Trophoblast cell (in vitro differentiated cells and primary cell): ENCODE measurements at regions not wholly inside any gene's neighbourhood (a gene's known extent, or its start where the extent isn't known, plus 50 kb on each side); places are given as distances from the start of the nearest gene placed in this dataset.

Source experiments
- DNase-seq, 2 donors: peaks; one replicate each; pipeline ENCODE4 v3.0.0-alpha.2; 2016
- H2AFZ ChIP-seq: 2 replicates; pipeline ENCODE4 v1.6.1; 2013; ENCODE audit warnings: low read length, moderate library complexity, mild to moderate bottlenecking; ENCODE audit not compliant: insufficient read depth, poor library complexity
- H2AK5ac ChIP-seq: 2 replicates; pipeline ENCODE4 v1.6.1; 2013; ENCODE audit warnings: mild to moderate bottlenecking, low read length
- H2BK120ac ChIP-seq: 2 replicates; pipeline ENCODE4 v1.6.1; 2013; ENCODE audit warnings: low read length, mild to moderate bottlenecking, moderate library complexity; ENCODE audit not compliant: insufficient read depth, poor library complexity
- H2BK12ac ChIP-seq: 2 replicates; pipeline ENCODE4 v1.6.1; 2013; ENCODE audit warnings: mild to moderate bottlenecking, low read length, moderate library complexity
- H2BK5ac ChIP-seq: 2 replicates; pipeline ENCODE4 v1.6.1; 2013; ENCODE audit warnings: low read length, low read depth, moderate library complexity, mild to moderate bottlenecking; ENCODE audit not compliant: poor library complexity
- H3K14ac ChIP-seq: 2 replicates; pipeline ENCODE4 v1.6.1; 2013; ENCODE audit warnings: mild to moderate bottlenecking, low read length
- H3K18ac ChIP-seq: 2 replicates; pipeline ENCODE4 v1.6.1; 2013; ENCODE audit warnings: mild to moderate bottlenecking, low read length
- H3K23ac ChIP-seq: 2 replicates; pipeline ENCODE4 v1.6.1; 2013; ENCODE audit warnings: low read length
- H3K27ac ChIP-seq: 2 replicates; pipeline ENCODE4 v1.5.1; 2013; ENCODE audit warnings: low read depth, mild to moderate bottlenecking, inconsistent platforms, low read length, moderate library complexity
- H3K27me3 ChIP-seq: 2 replicates; pipeline ENCODE4 v1.6.1; 2013; ENCODE audit warnings: inconsistent platforms, mild to moderate bottlenecking, low read length, moderate library complexity; ENCODE audit not compliant: insufficient read depth
- H3K36me3 ChIP-seq, 2 experiments: 1 replicate in 1 of 2; 2 replicates in 1 of 2; pipeline ENCODE4 v1.6.1; 2013; ENCODE audit warnings: low read length in 2 of 2, mild to moderate bottlenecking in 2 of 2, moderate library complexity in 1 of 2; ENCODE audit not compliant: insufficient read depth in 2 of 2, control insufficient read depth in 1 of 2
- H3K4ac ChIP-seq: 2 replicates; pipeline ENCODE4 v1.6.1; 2013; ENCODE audit warnings: low read depth, mild to moderate bottlenecking, low read length, moderate library complexity
- H3K4me1 ChIP-seq, 2 experiments: 1 replicate in 1 of 2; 2 replicates in 1 of 2; pipeline ENCODE4 v1.6.1; 2013; ENCODE audit warnings: low read length in 2 of 2, mild to moderate bottlenecking in 2 of 2, moderate library complexity in 1 of 2; ENCODE audit not compliant: insufficient read depth in 2 of 2, control insufficient read depth in 1 of 2
- H3K4me2 ChIP-seq: 2 replicates; pipeline ENCODE4 v1.6.1; 2013; ENCODE audit warnings: inconsistent platforms, mild to moderate bottlenecking, low read length, moderate library complexity
- H3K4me3 ChIP-seq: 2 replicates; pipeline ENCODE4 v1.5.1; 2013; ENCODE audit warnings: mild to moderate bottlenecking, low read depth, low read length, inconsistent platforms
- H3K79me1 ChIP-seq: one replicate; pipeline ENCODE4 v1.6.1; 2013; ENCODE audit warnings: low read length
- H3K79me2 ChIP-seq: 2 replicates; pipeline ENCODE4 v1.6.1; 2013; ENCODE audit warnings: low read length, mild to moderate bottlenecking; ENCODE audit not compliant: control insufficient read depth, insufficient read depth, poor library complexity
- H3K9ac ChIP-seq: 2 replicates; pipeline ENCODE4 v1.6.1; 2013; ENCODE audit warnings: mild to moderate bottlenecking, low read length
- H3K9me3 ChIP-seq: 2 replicates; pipeline ENCODE4 v1.6.1; 2013; ENCODE audit warnings: low read depth, mild to moderate bottlenecking, control low read depth, inconsistent platforms, low read length; ENCODE audit not compliant: insufficient read depth
- H4K12ac ChIP-seq: 2 replicates; pipeline ENCODE4 v1.6.1; 2013; ENCODE audit warnings: low read depth, mild to moderate bottlenecking, low read length, moderate library complexity
- H4K8ac ChIP-seq: 2 replicates; pipeline ENCODE4 v1.6.1; 2013; ENCODE audit warnings: low read depth, mild to moderate bottlenecking, low read length, moderate library complexity
- H4K91ac ChIP-seq: one replicate; pipeline ENCODE4 v1.6.1; 2013; ENCODE audit warnings: low read depth, mild to moderate bottlenecking, low read length, moderate library complexity
- WGBS: extraction: QIAGEN DNeasy Blood & Tissue Kit; methylation state at CpG from one replicate; pipeline ENCODE4 v1.1.7; 2013; ENCODE audit warnings: missing lambda C conversion rate; ENCODE audit not compliant: insufficient read length, insufficient coverage; ENCODE audit errors: extremely low coverage; 5-methylcytosine and 5-hydroxymethylcytosine counted together

- Histone ChIP-seq H2AFZ (no peak overlapping the region), H2BK120ac (peak overlapping the region; percentile 85), H2AK5ac (no peak overlapping the region), H3K23ac (no peak overlapping the region), H3K9ac (no peak overlapping the region), H2BK5ac (peak overlapping the region; percentile 61), H3K4me1 (peaks cover 3 to 4% of the 10 kb centered on the region in 2 experiments), H3K79me1 (peaks cover 7% of the 10 kb centered on the region), H3K4me2 (no peak overlapping the region), H3K27ac (no peak overlapping the region), H3K4me3 (no peak overlapping the region), H3K79me2 (no peaks in the 10 kb centered on the region), H4K91ac (peak overlapping the region; percentile 51), H3K27me3 (no peaks in the 10 kb centered on the region), H3K36me3 (no peaks in the 10 kb centered on the region), H4K12ac (no peak overlapping the region), H3K4ac (no peak overlapping the region), H3K18ac (peak overlapping the region; percentile 51), H2BK12ac (peak overlapping the region; percentile 92), H3K9me3 (no peaks in the 10 kb centered on the region), H3K14ac (no peak overlapping the region), H4K8ac (peak overlapping the region; percentile 35)
- no CpG with 5 or more reads among the region's 3 CpGs for WGBS
- DNase-seq, result peak; percentile 30 to 84
Measured at GRCh38 chr6:139522511-139523220, 148.2 kb upstream of the CITED2 start.

- Histone ChIP-seq H4K12ac (no peak overlapping the region), H2BK12ac (peak overlapping the region; percentile 37), H3K36me3 (no peaks in the 10 kb centered on the region), H3K79me1 (peaks cover 6% of the 10 kb centered on the region), H4K91ac (peak overlapping the region; percentile 32), H3K4ac (no peak overlapping the region), H3K9ac (no peak overlapping the region), H3K4me2 (no peak overlapping the region), H2AK5ac (no peak overlapping the region), H3K27me3 (no peaks in the 10 kb centered on the region), H3K23ac (no peak overlapping the region), H3K4me3 (no peak overlapping the region), H2BK120ac (no peak overlapping the region), H2BK5ac (no peak overlapping the region), H3K9me3 (no peaks in the 10 kb centered on the region), H3K14ac (no peak overlapping the region), H2AFZ (no peak overlapping the region), H3K79me2 (no peaks in the 10 kb centered on the region), H3K4me1 (peaks cover 3 to 4% of the 10 kb centered on the region in 2 experiments), H4K8ac (no peak overlapping the region), H3K18ac (no peak overlapping the region), H3K27ac (no peak overlapping the region)
- DNase-seq, result no peak
- no CpG with 5 or more reads among the region's 3 CpGs for WGBS
Measured at GRCh38 chr6:139521338-139521737, 146.9 kb upstream of the CITED2 start.

- Histone ChIP-seq H4K8ac (no peak overlapping the region), H3K27me3 (no peaks in the 10 kb centered on the region), H3K36me3 (no peaks in the 10 kb centered on the region), H3K4me2 (no peak overlapping the region), H3K4ac (no peak overlapping the region), H2AFZ (no peak overlapping the region), H3K18ac (no peak overlapping the region), H3K4me1 (peaks cover 3 to 4% of the 10 kb centered on the region in 2 experiments), H2BK12ac (no peak overlapping the region), H3K23ac (no peak overlapping the region), H2BK5ac (no peak overlapping the region), H3K9ac (no peak overlapping the region), H3K9me3 (no peaks in the 10 kb centered on the region), H2BK120ac (no peak overlapping the region), H4K12ac (no peak overlapping the region), H3K4me3 (no peak overlapping the region), H3K79me2 (no peaks in the 10 kb centered on the region), H2AK5ac (no peak overlapping the region), H3K79me1 (peaks cover 6% of the 10 kb centered on the region), H4K91ac (no peak overlapping the region), H3K14ac (no peak overlapping the region), H3K27ac (no peak overlapping the region)
- no CpG with 5 or more reads among the region's 3 CpGs for WGBS
- DNase-seq, result peak; percentile 62 to 90
Measured at GRCh38 chr6:139520321-139520768, 145.9 kb upstream of the CITED2 start.

- Histone ChIP-seq H2AK5ac (no peak overlapping the region), H3K18ac (no peak overlapping the region), H3K4ac (no peak overlapping the region), H3K23ac (peak overlapping the region; percentile 19), H3K4me1 (peaks cover 3% of the 10 kb centered on the region in 2 experiments), H3K9ac (no peak overlapping the region), H2BK120ac (no peak overlapping the region), H4K8ac (no peak overlapping the region), H3K4me3 (no peak overlapping the region), H2BK12ac (no peak overlapping the region), H3K9me3 (no peaks in the 10 kb centered on the region), H2AFZ (no peak overlapping the region), H3K36me3 (no peaks in the 10 kb centered on the region), H3K4me2 (no peak overlapping the region), H3K27me3 (no peaks in the 10 kb centered on the region), H3K27ac (no peak overlapping the region), H4K12ac (no peak overlapping the region), H3K79me2 (no peaks in the 10 kb centered on the region), H3K14ac (no peak overlapping the region), H4K91ac (no peak overlapping the region), H2BK5ac (no peak overlapping the region), H3K79me1 (peaks cover 6% of the 10 kb centered on the region)
- DNase-seq, result peak in 1 of 2 donors; percentile 77
- WGBS, result no CpG with 5 or more reads among the region's 5 CpGs
Measured at GRCh38 chr6:139519571-139520031, 145.2 kb upstream of the CITED2 start.
